NAMALWA (cell line): ENCODE measurements at regions not wholly inside any gene's neighbourhood (a gene's known extent, or its start where the extent isn't known, plus 50 kb on each side); places are given as distances from the start of the nearest gene placed in this dataset.

Experiments
- DNase-seq: peaks from one replicate; pipeline ENCODE4 v3.0.0-alpha.2; 2015; ENCODE audit warnings: low spot score

DNA sequence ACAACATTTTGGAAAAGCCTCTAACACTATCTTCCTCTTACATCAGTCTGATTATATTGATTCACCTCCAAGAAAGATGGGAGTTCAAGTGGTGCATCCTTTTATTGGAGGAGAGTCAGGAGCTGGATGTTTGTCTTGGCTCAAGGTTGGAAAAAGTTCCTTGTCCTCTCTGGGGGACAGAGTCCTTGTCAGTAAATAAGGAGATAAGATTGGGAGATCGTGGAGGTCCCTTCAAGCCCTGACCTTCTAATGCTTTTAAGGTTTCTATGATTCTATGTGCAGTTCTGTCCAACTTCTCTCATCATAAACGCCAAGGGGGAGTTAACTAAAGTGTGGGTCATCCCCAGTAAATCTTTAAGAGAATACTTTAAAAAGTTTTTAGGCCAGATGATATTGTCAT lies 60.9 kb upstream of the CCBE1 start:
- DNase-seq: no peak

DNA sequence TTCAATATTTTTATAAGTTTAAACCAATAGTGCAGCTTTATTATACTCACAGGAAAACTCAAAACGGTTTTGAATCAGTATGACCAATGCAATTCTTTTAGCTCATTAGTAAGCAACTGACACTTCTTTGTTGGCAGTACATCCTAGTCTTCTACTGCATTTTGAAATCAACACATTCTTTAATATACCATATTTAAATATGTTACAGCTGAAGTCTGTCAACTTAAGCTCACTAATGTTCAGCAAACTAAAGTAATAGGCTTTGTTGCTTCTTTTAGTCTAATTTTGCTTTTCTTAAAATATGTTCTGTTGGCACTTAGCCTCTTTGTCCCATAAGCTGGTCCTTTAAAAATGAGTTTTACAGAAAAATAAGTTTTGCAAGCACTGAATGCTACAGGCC lies 55.4 kb upstream of the CCBE1 start:
- no peak for DNase-seq

DNA sequence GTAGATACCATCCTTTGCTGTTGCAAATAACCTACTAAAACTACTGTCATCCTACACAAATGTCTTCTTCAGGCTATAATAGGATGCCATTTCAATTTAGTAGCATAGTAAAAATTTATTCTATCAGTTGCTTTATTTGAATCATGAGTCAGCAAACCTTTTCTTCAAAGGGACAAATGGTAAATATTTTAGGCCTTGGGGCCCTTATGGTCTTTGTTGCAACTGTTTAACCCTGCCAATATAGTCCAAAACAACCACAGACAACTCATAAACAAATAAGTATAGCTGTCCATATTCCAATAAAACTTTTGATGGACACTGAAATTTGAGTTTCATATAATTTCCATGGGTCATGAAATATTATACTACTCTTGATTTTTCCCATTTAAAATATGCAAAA lies 54.0 kb upstream of the CCBE1 start:
- DNase-seq: no peak

GRCh38 chr18:59748628-59749360 lies 51.6 kb upstream of the CCBE1 start:
- no peak for DNase-seq
